ENCODE measurements at regions not wholly inside any gene's neighbourhood (a gene's known extent, or its start where the extent isn't known, plus 50 kb on each side); places are given as distances from the start of the nearest gene placed in this dataset.

- no peak overlapping the region for H3K4me3 ChIP-seq (ENCODE audit: low read depth, low read length)
- CTCF ChIA-PET, result no interaction called here
- no peak for TF ChIP-seq CTCF (IDR thresholded peaks at IDR 0.05; ENCODE audit: insufficient read depth, low read length, missing control alignments)
- POLR2A ChIA-PET, result no interaction called here
- no peak for DNase-seq (ENCODE audit: low read depth, low spot score)
These were observed 64.5 kb upstream of the SORCS3 start for GRCh38 chr10:104576611-104577010.

- CTCF ChIA-PET, result interaction anchor here (1.5 to 4.2 kb wide), 2 partner anchors 37 to 170 kb away, joined by 6 to 44 read pairs; no protein-coding TSS in a partner anchor
- DNase-seq (ENCODE audit: low read depth, low spot score), result no peak
- TF ChIP-seq CTCF (IDR thresholded peaks at IDR 0.05; ENCODE audit: insufficient read depth, low read length, missing control alignments), result no peak
- POLR2A ChIA-PET, result no interaction called here
- H3K4me3 ChIP-seq (ENCODE audit: low read depth, low read length), result no peak overlapping the region
These were observed 63.9 kb upstream of the SORCS3 start for GRCh38 chr10:104577163-104577562.

- DNase-seq (ENCODE audit: low read depth, low spot score), result no peak
- no peak overlapping the region for H3K4me3 ChIP-seq (ENCODE audit: low read depth, low read length)
- TF ChIP-seq CTCF (IDR thresholded peaks at IDR 0.05; ENCODE audit: insufficient read depth, low read length, missing control alignments), result no peak
- POLR2A ChIA-PET, result no interaction called here
- CTCF ChIA-PET, result interaction anchor here (0.7 to 5.1 kb wide), 8 partner anchors 9 to 304 kb away, joined by 3 to 73 read pairs (median 4); no protein-coding TSS in a partner anchor
These were observed 63.1 kb upstream of the SORCS3 start for GRCh38 chr10:104577861-104578521.

GRCh38 chr10:104578671-104579070, 62.4 kb upstream of the SORCS3 start:
- no peak overlapping the region for H3K4me3 ChIP-seq (ENCODE audit: low read depth, low read length)
- DNase-seq (ENCODE audit: low read depth, low spot score), result no peak
- ChIA-PET POLR2A (no interaction called here), CTCF (interaction anchor here (0.7 to 5.1 kb wide), 7 partner anchors 14 to 304 kb away, joined by 3 to 73 read pairs (median 6); no protein-coding TSS in a partner anchor)
- TF ChIP-seq CTCF (IDR thresholded peaks at IDR 0.05; ENCODE audit: insufficient read depth, low read length, missing control alignments), result no peak

- CTCF ChIA-PET, result interaction anchor here (0.8 to 5.1 kb wide), 11 partner anchors 8 to 226 kb away, joined by 3 to 73 read pairs (median 6); no protein-coding TSS in a partner anchor
- no peak overlapping the region for H3K4me3 ChIP-seq (ENCODE audit: low read depth, low read length)
- POLR2A ChIA-PET, result no interaction called here
- DNase-seq (ENCODE audit: low read depth, low spot score), result no peak
- no peak for TF ChIP-seq CTCF (IDR thresholded peaks at IDR 0.05; ENCODE audit: insufficient read depth, low read length, missing control alignments)
These were observed 62.0 kb upstream of the SORCS3 start for GRCh38 chr10:104579136-104579535.

GRCh38 chr10:104580321-104580720, 60.8 kb upstream of the SORCS3 start:
- CTCF ChIA-PET, result interaction anchor here (0.7 to 5.1 kb wide), 23 partner anchors 10 to 179 kb away, joined by 3 to 73 read pairs (median 4); no protein-coding TSS in a partner anchor
- TF ChIP-seq CTCF (IDR thresholded peaks at IDR 0.05; ENCODE audit: insufficient read depth, low read length, missing control alignments), result no peak
- H3K4me3 ChIP-seq (ENCODE audit: low read depth, low read length), result no peak overlapping the region
- DNase-seq (ENCODE audit: low read depth, low spot score), result no peak
- POLR2A ChIA-PET, result no interaction called here
